Thyroid gland (tissue), 4 donors: ENCODE measurements at regions not wholly inside any gene's neighbourhood (a gene's known extent, or its start where the extent isn't known, plus 50 kb on each side); places are given as distances from the start of the nearest gene placed in this dataset.

ENCODE experiments used
- CTCF ChIP-seq, 6 experiments: fragments of 200-600 bp in 3 of 6; fragments of 450-650 bp in 3 of 6; sonication (generic) in 3 of 6; IDR thresholded peaks; one replicate each; pipeline ENCODE4 v1.5.1; 2016 to 2019; ENCODE audit warnings: antibody characterized with exemption in 6 of 6, mild to moderate bottlenecking in 2 of 6, inconsistent platforms in 1 of 6, moderate library complexity in 1 of 6
- POLR2A ChIP-seq, 2 donors: fragments of 450-650 bp; IDR thresholded peaks; one replicate each; pipeline ENCODE4 v1.6.1; 2017; ENCODE audit warnings: antibody characterized with exemption in 2 of 2, mild to moderate bottlenecking in 2 of 2, moderate library complexity in 1 of 2

GRCh38 chr18:68387246-68387645 is 327.7 kb downstream of the TMX3 start:
- TF ChIP-seq POLR2A (IDR thresholded peaks at IDR 0.05), result no peak
- TF ChIP-seq CTCF (IDR thresholded peaks at IDR 0.05), result no peak
